ENCODE measurements at regions not wholly inside any gene's neighbourhood (a gene's known extent, or its start where the extent isn't known, plus 50 kb on each side); places are given as distances from the start of the nearest gene placed in this dataset.

DNA sequence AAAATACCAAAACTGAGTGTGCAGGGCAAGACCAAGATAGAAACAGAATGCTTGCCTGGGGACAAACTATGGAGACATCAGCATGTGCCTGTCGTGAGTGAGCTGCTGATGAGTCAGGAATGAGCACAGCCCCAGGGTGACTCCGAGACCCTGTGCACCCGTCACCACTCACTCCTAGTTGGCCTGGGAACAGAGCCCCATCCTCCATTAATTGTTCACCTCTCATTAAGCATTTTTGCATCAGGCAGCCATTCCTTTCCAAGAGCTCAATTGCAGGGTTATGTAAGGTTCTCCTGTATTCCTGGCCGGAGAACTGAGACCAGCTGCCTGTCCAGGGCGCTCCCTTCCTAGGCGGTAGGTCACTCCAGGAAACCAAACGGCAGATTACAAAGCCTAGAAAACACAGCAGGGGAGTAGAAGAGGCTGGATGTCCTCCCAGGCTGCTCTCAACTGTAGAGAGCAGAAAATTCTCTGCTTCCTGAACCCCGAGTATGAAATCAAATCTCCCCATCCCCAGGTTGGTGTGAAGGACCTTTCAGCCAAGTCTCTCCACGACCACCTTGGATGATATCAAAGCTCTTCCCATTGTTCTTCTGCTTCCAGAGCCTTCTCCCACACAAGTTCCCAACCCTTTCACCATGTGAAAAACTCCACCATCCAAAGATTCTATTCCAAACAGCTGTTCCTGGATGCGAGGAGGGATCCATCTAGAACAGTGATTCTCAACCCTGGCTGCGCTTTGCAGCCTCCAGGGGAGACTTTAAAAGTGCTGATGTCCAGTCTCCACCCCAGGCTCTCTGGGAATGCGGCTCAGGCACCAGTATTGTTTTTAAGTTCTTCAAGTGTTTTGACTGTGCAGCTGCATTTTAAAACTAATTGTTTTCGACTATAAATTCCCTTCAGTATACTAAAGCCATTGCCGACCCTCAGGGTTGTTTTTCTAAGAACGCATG lies 532.6 kb upstream of the JARID2 start:
- Histone ChIP-seq H3K4me3 (ENCODE audit: insufficient read depth, low read depth, low read length) (no peak overlapping the region), H4K20me1 (ENCODE audit: insufficient read depth, low read length) (no peaks in the 10 kb centered on the region), H3K9me3 (ENCODE audit: insufficient read depth, low read depth, low read length) (no peaks in the 10 kb centered on the region), H3K79me2 (ENCODE audit: insufficient read depth, low read length) (no peaks in the 10 kb centered on the region), H2AFZ (ENCODE audit: low read depth, low read length) (peak overlapping the region; percentile 59), H3K27me3 (ENCODE audit: insufficient read depth, low read length) (no peaks in the 10 kb centered on the region), H3K4me2 (ENCODE audit: low read length) (peak overlapping the region; percentile 48), H3K9ac (ENCODE audit: low read length) (peak overlapping the region; percentile 77), H3K36me3 (ENCODE audit: insufficient read depth, low read length) (no peaks in the 10 kb centered on the region), H3K27ac (ENCODE audit: low read depth, low read length) (peak overlapping the region; percentile 93), H3K4me1 (ENCODE audit: insufficient read depth, low read length) (peaks cover 35% of the 10 kb centered on the region)
- TF ChIP-seq, protein P1, sequence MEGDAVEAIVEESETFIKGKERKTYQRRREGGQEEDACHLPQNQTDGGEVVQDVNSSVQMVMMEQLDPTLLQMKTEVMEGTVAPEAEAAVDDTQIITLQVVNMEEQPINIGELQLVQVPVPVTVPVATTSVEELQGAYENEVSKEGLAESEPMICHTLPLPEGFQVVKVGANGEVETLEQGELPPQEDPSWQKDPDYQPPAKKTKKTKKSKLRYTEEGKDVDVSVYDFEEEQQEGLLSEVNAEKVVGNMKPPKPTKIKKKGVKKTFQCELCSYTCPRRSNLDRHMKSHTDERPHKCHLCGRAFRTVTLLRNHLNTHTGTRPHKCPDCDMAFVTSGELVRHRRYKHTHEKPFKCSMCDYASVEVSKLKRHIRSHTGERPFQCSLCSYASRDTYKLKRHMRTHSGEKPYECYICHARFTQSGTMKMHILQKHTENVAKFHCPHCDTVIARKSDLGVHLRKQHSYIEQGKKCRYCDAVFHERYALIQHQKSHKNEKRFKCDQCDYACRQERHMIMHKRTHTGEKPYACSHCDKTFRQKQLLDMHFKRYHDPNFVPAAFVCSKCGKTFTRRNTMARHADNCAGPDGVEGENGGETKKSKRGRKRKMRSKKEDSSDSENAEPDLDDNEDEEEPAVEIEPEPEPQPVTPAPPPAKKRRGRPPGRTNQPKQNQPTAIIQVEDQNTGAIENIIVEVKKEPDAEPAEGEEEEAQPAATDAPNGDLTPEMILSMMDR (IDR thresholded peaks at IDR 0.05; ENCODE audit: insufficient read depth, low read depth, low read length): no peak
- TF ChIP-seq EZH2 (IDR thresholded peaks at IDR 0.05; ENCODE audit: insufficient read depth, low read length): no peak
- H3K4me3 Mint-ChIP-seq (ENCODE audit: unreplicated experiment): no peak overlapping the region
- H3K27ac Mint-ChIP-seq (ENCODE audit: unreplicated experiment): peak overlapping the region; percentile 42
- no peaks in the 10 kb centered on the region for H3K36me3 Mint-ChIP-seq (ENCODE audit: low read depth, unreplicated experiment)
- DNase-seq (ENCODE audit: low read depth) (peak; percentile 83), FAIRE-seq (peak; percentile 84)
- H3K4me1 Mint-ChIP-seq (ENCODE audit: low read depth, unreplicated experiment): peaks cover 26% of the 10 kb centered on the region
- H3K9me3 Mint-ChIP-seq (ENCODE audit: unreplicated experiment): peaks cover 4% of the 10 kb centered on the region
- peaks cover 6% of the 10 kb centered on the region for H3K27me3 Mint-ChIP-seq (ENCODE audit: low read depth, unreplicated experiment)

GRCh38 chr6:14713966-14714631 lies 531.8 kb upstream of the JARID2 start:
- Histone ChIP-seq H4K20me1 (ENCODE audit: insufficient read depth, low read length) (no peaks in the 10 kb centered on the region), H3K27me3 (ENCODE audit: insufficient read depth, low read length) (no peaks in the 10 kb centered on the region), H3K9me3 (ENCODE audit: insufficient read depth, low read depth, low read length) (no peaks in the 10 kb centered on the region), H2AFZ (ENCODE audit: low read depth, low read length) (no peak overlapping the region), H3K4me2 (ENCODE audit: low read length) (no peak overlapping the region), H3K36me3 (ENCODE audit: insufficient read depth, low read length) (no peaks in the 10 kb centered on the region), H3K4me3 (ENCODE audit: insufficient read depth, low read depth, low read length) (no peak overlapping the region), H3K9ac (ENCODE audit: low read length) (no peak overlapping the region), H3K27ac (ENCODE audit: low read depth, low read length) (no peak overlapping the region), H3K79me2 (ENCODE audit: insufficient read depth, low read length) (no peaks in the 10 kb centered on the region), H3K4me1 (ENCODE audit: insufficient read depth, low read length) (peaks cover 34% of the 10 kb centered on the region)
- peaks cover 26% of the 10 kb centered on the region for H3K4me1 Mint-ChIP-seq (ENCODE audit: low read depth, unreplicated experiment)
- H3K27ac Mint-ChIP-seq (ENCODE audit: unreplicated experiment): no peak overlapping the region
- H3K9me3 Mint-ChIP-seq (ENCODE audit: unreplicated experiment): peaks cover 4% of the 10 kb centered on the region
- DNase-seq (ENCODE audit: low read depth): no peak
- H3K27me3 Mint-ChIP-seq (ENCODE audit: low read depth, unreplicated experiment): peaks cover 6% of the 10 kb centered on the region
- FAIRE-seq: no peak
- H3K36me3 Mint-ChIP-seq (ENCODE audit: low read depth, unreplicated experiment): no peaks in the 10 kb centered on the region
- TF ChIP-seq, protein P1 (IDR thresholded peaks at IDR 0.05; ENCODE audit: insufficient read depth, low read depth, low read length): no peak
- TF ChIP-seq EZH2 (IDR thresholded peaks at IDR 0.05; ENCODE audit: insufficient read depth, low read length): no peak
- no peak overlapping the region for H3K4me3 Mint-ChIP-seq (ENCODE audit: unreplicated experiment)
